C4-2B (cell line): ENCODE measurements at regions not wholly inside any gene's neighbourhood (a gene's known extent, or its start where the extent isn't known, plus 50 kb on each side); places are given as distances from the start of the nearest gene placed in this dataset.

Experiments
- ZFX ChIP-seq: fragments of 450-650 bp; IDR thresholded peaks from 2 replicates; pipeline ENCODE4 v1.6.1; 2017
- TF ChIP-seq, protein P1 (sequence below): fragments of 450-650 bp; conservative IDR thresholded peaks from 2 replicates; pipeline ENCODE4 v1.5.1; 2017; ENCODE audit warnings: mild to moderate bottlenecking

DNA sequence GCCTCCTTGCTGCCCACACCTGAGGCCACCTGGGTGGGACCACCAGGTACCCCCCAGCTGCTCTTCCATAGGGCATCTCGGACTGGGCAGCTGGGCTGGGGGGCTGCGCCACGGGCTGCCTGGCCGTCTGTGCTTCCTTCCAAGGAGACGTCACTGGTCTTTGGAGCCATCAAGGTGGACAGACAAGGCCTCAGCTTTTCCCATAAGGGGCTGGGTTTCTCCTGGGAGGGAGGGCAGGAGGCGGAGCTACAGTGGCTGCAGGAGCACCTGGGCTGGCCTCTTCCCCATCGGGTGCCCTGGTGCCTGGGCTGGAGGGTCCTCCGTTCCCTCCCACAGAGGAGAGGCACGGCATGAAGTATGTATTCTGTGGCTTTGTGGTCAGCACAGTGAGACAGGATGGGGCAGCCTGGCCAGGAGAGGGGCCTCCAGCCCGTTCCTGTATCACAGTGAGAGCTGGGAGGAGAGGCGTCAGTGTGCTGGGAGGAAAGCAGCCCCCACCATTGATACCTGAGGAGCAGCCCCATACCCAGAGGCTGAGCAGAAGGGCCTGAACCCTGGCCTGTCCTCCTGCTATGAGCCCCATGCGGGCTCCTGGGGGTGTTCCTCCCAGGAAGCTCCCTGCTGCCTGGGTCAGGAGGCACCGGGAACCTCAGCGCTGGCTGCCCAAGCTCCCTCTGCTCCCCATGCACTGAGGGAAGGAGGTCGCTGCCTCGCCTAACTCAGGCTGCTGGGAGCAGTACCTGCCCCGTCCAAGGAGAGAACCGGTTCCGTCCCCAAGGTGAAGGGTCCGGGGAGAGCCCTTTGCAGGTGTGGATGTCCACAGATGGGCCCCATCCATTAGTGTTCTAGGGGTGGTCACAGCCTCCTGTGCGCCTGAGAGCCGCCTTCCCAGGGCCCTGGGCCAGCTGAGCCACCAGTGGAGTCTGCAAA is 1075.0 kb downstream of the BRD1 start:
- TF ChIP-seq ZFX: no peak
- TF ChIP-seq, protein P1, sequence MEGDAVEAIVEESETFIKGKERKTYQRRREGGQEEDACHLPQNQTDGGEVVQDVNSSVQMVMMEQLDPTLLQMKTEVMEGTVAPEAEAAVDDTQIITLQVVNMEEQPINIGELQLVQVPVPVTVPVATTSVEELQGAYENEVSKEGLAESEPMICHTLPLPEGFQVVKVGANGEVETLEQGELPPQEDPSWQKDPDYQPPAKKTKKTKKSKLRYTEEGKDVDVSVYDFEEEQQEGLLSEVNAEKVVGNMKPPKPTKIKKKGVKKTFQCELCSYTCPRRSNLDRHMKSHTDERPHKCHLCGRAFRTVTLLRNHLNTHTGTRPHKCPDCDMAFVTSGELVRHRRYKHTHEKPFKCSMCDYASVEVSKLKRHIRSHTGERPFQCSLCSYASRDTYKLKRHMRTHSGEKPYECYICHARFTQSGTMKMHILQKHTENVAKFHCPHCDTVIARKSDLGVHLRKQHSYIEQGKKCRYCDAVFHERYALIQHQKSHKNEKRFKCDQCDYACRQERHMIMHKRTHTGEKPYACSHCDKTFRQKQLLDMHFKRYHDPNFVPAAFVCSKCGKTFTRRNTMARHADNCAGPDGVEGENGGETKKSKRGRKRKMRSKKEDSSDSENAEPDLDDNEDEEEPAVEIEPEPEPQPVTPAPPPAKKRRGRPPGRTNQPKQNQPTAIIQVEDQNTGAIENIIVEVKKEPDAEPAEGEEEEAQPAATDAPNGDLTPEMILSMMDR: no peak
